ENCODE measurements at regions not wholly inside any gene's neighbourhood (a gene's known extent, or its start where the extent isn't known, plus 50 kb on each side); places are given as distances from the start of the nearest gene placed in this dataset.

GRCh38 chr9:85117831-85118230 is 448.3 kb downstream of the NTRK2 start:
- Histone ChIP-seq H2AFZ (ENCODE audit: insufficient read depth, low read depth, low read length, poor library complexity, severe bottlenecking) (no peak overlapping the region), H3K9ac (ENCODE audit: low read length) (no peak overlapping the region), H4K20me1 (ENCODE audit: control insufficient read depth, insufficient read depth, low read length, poor library complexity, severe bottlenecking) (no peaks in the 10 kb centered on the region), H3K79me2 (ENCODE audit: control insufficient read depth, insufficient read depth, low read length) (no peaks in the 10 kb centered on the region), H3K4me2 (replicated peaks; ENCODE audit: low read depth, low read length, poor library complexity, severe bottlenecking) (no peak overlapping the region), H3K27me3 (replicated peaks in 1 of 4; ENCODE audit: control extremely low read depth in 1 of 4, control insufficient read depth in 3 of 4, insufficient read depth in 4 of 4, low read length in 3 of 4) (no peaks in the 10 kb centered on the region), H3K36me3 (replicated peaks in 1 of 2; ENCODE audit: control extremely low read depth in 1 of 2, control insufficient read depth in 1 of 2, extremely low read depth in 1 of 2, insufficient read depth in 2 of 2, low read length in 1 of 2) (no peaks in the 10 kb centered on the region), H3K27ac (ENCODE audit: low read length in 2 of 2) (no peak overlapping the region), H3K4me3 (ENCODE audit: control extremely low read depth in 1 of 5, extremely low read depth in 1 of 5, insufficient read depth in 1 of 5, low read depth in 2 of 5, low read length in 4 of 5) (no peak overlapping the region), H3K4me1 (ENCODE audit: control insufficient read depth in 2 of 2, insufficient read depth in 2 of 2, low read length in 2 of 2) (no peaks in the 10 kb centered on the region), H3K9me3 (ENCODE audit: control extremely low read depth in 1 of 3, control insufficient read depth in 2 of 3, insufficient read depth in 1 of 3, low read length in 2 of 3) (no peaks in the 10 kb centered on the region)
- ChIA-PET POLR2A (no interaction called here), CTCF (no interaction called here)
- WGBS (ENCODE audit: insufficient coverage) = no CpG with 5 or more reads among the region's 4 CpGs
- DNase-seq = no peak
- no peak overlapping the region for H3K4me3 Mint-ChIP-seq
- H3K27ac Mint-ChIP-seq = no peak overlapping the region
- no peak for TF ChIP-seq EZH2 (IDR thresholded peaks at IDR 0.05; ENCODE audit: borderline replicate concordance, insufficient read depth, low read depth, low read length, poor library complexity, severe bottlenecking)
- TF ChIP-seq CTCF (IDR thresholded peaks at IDR 0.05) = no peak
- no peak for ATAC-seq (ENCODE audit: low read depth)
- peaks cover 4% of the 10 kb centered on the region for H3K27me3 Mint-ChIP-seq
- intact Hi-C loops (cut with micrococcal nuclease) = no loop called here
- H3K9me3 Mint-ChIP-seq (ENCODE audit: insufficient read depth) = no peaks in the 10 kb centered on the region
- H3K4me1 Mint-ChIP-seq = no peaks in the 10 kb centered on the region

- H3K9ac ChIP-seq (ENCODE audit: low read length) = no peak overlapping the region
- Mint-ChIP-seq H3K27ac (no peak overlapping the region), H3K9me3 (ENCODE audit: insufficient read depth) (no peaks in the 10 kb centered on the region), H3K4me3 (no peak overlapping the region), H3K27me3 (peaks cover 4% of the 10 kb centered on the region), H3K4me1 (no peaks in the 10 kb centered on the region)
- H3K4me3 ChIP-seq (ENCODE audit: control extremely low read depth in 1 of 5, extremely low read depth in 1 of 5, insufficient read depth in 1 of 5, low read depth in 2 of 5, low read length in 4 of 5) = no peak overlapping the region
- no peaks in the 10 kb centered on the region for H3K9me3 ChIP-seq (ENCODE audit: control extremely low read depth in 1 of 3, control insufficient read depth in 2 of 3, insufficient read depth in 1 of 3, low read length in 2 of 3)
- no peak overlapping the region for H2AFZ ChIP-seq (ENCODE audit: insufficient read depth, low read depth, low read length, poor library complexity, severe bottlenecking)
- DNase-seq = no peak
- H4K20me1 ChIP-seq (ENCODE audit: control insufficient read depth, insufficient read depth, low read length, poor library complexity, severe bottlenecking) = no peaks in the 10 kb centered on the region
- TF ChIP-seq CTCF (IDR thresholded peaks at IDR 0.05) (no peak), EZH2 (IDR thresholded peaks at IDR 0.05; ENCODE audit: borderline replicate concordance, insufficient read depth, low read depth, low read length, poor library complexity, severe bottlenecking) (no peak)
- no peak for ATAC-seq (ENCODE audit: low read depth)
- POLR2A ChIA-PET = no interaction called here
- H3K27ac ChIP-seq (ENCODE audit: low read length in 2 of 2) = no peak overlapping the region
- H3K4me1 ChIP-seq (ENCODE audit: control insufficient read depth in 2 of 2, insufficient read depth in 2 of 2, low read length in 2 of 2) = no peaks in the 10 kb centered on the region
- H3K4me2 ChIP-seq (replicated peaks; ENCODE audit: low read depth, low read length, poor library complexity, severe bottlenecking) = no peak overlapping the region
- H3K79me2 ChIP-seq (ENCODE audit: control insufficient read depth, insufficient read depth, low read length) = no peaks in the 10 kb centered on the region
- no CpG with 5 or more reads among the region's 2 CpGs for WGBS (ENCODE audit: insufficient coverage)
- H3K36me3 ChIP-seq (replicated peaks in 1 of 2; ENCODE audit: control extremely low read depth in 1 of 2, control insufficient read depth in 1 of 2, extremely low read depth in 1 of 2, insufficient read depth in 2 of 2, low read length in 1 of 2) = no peaks in the 10 kb centered on the region
- H3K27me3 ChIP-seq (replicated peaks in 1 of 4; ENCODE audit: control extremely low read depth in 1 of 4, control insufficient read depth in 3 of 4, insufficient read depth in 4 of 4, low read length in 3 of 4) = no peaks in the 10 kb centered on the region
- intact Hi-C loops (cut with micrococcal nuclease) = no loop called here
- CTCF ChIA-PET = no interaction called here
Observed at GRCh38 chr9:85115473-85115872, 445.9 kb downstream of the NTRK2 start.

Data from B cell (primary cell).